Stimulated activated CD8-positive, alpha-beta memory T cell treated with anti-CD3 and anti-CD28 coated beads, Interleukin-15, amount 100 ng/mL, for 4 hours (primary cell): ENCODE measurements at regions not wholly inside any gene's neighbourhood (a gene's known extent, or its start where the extent isn't known, plus 50 kb on each side); places are given as distances from the start of the nearest gene placed in this dataset.

ENCODE experiments used
- DNase-seq, 2 donors: peaks; one replicate each; pipeline ENCODE4 v3.0.0-alpha.2; 2020; ENCODE audit warnings: low read depth in 2 of 2

DNA sequence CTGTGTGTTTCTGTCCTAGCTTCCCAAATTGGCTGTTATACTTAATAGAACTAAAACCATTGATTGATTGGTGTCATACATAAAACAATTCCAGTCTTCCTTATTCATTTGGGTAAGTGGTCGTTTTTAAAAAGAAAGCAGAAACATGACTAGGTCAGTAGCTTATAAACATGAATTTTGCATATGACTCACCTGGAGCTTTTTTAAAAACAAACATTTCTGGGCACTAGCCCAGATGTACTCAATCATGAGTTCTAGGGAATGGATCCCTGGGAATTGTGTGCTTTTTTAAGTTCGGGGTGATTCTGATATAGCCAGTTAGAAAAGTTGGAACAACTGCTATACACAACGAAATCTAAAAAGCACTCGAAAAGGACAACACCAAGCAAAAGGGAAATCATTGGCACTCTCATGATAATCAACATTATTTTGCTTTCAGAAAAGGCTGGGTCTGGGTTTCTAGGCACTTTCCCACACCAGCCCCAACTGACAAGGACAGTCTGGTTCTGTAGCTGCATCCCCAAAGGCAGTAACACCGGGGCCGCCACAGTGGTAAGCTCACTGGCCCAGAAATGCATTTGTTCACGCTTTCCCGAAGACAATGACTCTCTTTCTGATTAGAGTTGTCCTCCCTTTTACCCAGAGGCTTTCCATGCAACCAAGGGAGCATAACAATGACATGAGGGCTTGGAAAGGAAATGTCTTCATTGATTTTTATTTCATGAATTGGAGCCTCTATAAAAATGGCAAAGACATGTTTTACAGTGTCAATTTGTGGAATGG is 664.9 kb upstream of the WWC1 start:
- no peak for DNase-seq

DNA sequence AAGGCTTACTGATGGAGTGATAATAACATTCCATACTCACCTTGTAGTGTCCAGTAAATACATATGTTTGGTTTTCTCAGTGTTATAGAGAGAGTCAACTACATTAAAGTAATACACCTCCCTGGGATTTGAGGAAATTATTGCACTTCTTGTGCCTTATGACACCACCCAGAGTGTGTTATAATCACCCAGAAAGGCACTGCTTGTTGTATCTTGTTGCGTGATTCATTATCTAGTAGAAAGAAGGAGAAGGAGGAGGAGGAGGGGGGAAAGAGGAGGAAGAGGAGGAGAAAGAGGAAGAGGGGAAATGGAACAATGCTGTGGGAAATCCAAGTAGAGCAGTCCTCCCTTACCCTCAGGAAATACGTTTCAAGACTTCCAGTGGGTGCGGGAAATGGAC is 661.8 kb upstream of the WWC1 start:
- DNase-seq: no peak

DNA sequence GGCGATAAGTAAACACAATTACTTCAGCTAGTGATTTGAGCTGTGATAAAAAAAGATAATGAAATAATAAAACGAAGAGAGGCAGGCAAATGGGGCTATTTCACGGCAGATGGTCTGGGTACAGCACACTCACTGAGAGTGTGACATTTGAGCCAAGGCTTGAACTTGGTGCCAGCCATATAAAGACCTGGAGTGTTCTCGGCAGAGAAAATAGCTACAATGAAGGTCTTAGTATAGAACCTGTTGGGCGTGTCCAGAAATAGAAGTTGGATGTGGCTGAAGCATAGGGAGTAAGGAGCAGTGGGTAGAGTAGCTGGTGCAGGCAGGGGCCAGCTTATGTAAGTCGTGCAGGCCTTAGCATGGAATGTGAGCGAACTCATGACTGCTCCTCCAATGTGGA is 660.3 kb upstream of the WWC1 start:
- DNase-seq: no peak

DNA sequence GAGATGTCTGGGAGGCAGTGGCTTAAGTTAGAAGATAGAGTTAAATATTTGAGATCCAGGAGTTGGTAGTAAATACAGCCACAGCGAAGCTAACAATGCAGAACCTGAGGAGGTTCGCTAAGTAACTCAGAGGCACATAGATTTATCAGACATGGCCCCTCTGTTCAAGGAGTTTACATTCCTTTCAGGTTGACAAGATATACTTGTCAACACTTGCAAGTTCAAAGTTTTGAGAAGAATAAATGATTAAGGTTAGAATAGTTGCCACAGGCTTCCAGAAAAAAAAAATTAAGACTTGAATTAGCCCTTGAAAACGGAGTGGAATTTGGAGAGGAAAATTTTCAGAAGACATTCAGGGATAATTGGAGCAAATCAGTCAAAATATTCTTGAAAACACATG is 658.3 kb upstream of the WWC1 start:
- no peak for DNase-seq

DNA sequence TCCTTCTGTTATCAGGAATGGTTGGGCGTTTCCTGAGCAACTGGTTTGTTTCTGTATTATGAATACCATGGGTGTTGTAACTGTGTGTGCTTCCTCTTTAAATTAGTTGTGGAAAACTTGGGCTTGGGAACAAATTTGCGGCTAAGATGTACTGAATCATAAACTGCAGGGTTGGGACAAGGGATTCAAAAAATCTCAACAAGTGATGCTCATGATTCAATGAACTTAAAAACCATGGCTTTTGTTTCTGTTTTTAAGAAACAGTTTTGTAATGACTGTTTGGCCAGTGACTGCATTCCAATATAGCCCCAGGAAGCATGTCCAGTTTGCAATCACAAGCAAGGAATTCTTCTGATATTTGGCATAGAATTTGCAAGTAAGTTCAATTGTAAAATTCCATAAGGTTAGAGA is 657.5 kb upstream of the WWC1 start:
- no peak for DNase-seq

DNA sequence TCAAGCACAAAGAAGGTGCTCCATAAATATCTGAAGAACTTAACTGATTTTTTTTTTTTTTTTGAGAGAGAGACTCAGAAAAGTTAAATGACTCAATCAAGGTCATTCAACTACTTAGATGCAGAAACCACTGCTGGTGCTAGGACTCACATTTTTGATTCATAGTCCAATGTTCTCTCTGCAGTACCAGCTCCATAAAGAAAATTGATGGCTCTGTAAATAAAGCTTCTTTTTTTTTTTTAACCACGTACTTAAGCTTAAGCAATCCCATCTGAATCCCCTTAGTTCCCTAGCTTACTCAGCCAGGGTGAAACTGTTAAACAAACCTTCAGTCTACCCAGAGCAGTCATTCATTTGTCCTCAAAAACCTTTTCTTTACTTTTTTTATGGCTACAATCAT is 657.0 kb upstream of the WWC1 start:
- DNase-seq: no peak

DNA sequence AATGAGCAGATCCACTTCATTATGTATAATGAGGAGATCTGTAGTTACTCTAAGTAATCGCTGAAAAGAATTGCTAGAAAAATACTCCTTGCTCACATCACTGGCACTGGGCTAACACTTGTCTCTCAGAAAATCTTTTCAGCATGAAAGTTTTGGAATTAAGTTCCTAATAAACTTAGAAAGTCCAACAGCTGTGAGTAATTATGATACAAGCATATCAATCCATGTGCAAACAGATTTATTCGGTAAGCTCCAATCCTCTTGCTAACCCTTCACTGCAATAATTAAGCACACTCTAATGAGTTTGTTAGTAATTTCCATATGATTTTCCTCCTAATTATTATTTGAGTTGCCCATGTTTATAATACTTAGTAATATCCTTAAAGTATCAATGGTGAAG is 652.6 kb upstream of the WWC1 start:
- DNase-seq: no peak

DNA sequence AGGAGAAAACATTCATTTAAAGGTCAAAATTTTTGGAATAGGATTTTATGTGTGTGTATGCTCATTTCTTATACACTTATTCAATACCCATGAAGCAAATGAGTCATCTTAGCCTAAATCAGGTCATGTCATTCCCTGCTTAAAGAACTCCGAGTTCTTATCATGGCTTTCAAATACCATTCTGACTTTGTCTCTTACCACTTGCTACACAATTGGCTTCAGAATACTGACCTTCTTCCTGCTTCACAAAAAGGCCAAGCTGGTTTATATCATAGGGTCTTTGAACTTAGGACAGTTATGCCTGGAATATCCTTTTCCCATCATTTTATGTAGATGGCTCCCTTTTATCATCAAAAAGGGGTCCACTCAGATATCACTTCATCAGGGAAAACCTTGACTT is 652.2 kb upstream of the WWC1 start:
- no peak for DNase-seq

DNA sequence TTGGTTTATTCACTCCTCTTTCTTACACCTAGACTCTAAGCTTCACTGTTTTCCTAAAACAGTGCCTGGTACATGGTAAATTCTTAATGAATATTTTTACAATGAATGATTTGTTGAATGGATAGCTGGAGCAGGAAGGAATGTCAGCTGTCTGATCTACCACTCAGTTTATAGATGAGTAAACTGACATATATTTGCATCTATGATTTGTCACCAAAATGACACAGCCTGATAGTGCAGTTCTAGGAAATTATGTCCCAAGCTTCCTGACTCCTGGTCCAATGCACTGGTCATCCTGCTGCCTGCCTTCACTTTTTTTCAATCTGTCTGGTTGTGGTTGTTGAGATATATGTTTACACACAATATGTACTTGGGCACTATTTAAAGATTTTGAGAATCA is 651.7 kb upstream of the WWC1 start:
- DNase-seq: no peak

DNA sequence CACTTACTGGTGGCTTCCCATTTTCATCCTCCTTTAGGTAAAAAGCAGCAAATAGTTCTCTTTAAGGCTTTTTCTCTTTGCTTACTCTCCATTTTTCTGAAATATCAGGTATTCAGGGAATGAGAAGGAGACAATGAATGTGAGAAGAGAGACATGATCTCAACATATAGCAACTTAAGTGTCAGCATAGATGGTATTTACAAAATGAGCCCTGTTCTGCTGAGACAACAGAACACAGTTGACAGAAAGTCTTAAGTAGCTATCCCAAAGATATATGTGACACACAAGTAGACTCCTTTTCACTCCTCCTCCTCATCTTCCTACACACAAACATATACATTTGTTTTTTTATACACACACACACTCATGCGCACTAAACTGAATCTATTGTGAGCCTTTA is 649.3 kb upstream of the WWC1 start:
- no peak for DNase-seq

DNA sequence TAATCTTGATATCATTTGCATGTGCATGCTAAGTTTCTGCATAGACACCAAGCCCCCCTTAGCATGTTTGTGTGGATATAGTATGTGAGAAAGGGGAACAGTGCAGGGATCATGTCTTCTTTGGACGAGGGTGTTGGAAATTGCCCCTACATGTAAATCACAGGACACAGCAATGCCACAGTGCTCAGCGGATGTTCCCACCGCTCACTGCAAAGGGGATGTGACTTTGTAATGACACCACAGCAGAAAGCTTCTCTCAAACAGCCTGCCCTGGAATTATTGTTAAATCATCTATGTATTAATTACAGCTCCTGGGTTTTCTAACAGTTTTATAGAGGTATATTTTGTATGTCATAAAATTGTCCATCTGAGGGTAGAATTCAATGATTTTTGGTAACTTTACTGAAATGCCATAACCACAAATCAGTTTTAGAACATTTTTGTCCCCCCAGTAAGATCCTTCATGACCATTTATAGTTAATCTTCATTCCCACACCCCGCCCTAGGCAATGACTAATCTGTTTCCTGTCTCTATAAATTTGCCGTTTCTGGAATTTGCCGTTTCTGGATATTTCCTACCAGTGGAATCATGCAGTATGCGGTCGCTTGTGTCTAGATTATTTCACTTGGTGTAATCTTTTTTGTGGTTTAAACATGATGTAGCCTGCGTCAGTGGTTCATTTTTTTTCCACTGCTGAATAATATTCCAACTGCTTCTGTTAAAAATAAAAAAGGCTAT is 648.5 kb upstream of the WWC1 start:
- DNase-seq: no peak

DNA sequence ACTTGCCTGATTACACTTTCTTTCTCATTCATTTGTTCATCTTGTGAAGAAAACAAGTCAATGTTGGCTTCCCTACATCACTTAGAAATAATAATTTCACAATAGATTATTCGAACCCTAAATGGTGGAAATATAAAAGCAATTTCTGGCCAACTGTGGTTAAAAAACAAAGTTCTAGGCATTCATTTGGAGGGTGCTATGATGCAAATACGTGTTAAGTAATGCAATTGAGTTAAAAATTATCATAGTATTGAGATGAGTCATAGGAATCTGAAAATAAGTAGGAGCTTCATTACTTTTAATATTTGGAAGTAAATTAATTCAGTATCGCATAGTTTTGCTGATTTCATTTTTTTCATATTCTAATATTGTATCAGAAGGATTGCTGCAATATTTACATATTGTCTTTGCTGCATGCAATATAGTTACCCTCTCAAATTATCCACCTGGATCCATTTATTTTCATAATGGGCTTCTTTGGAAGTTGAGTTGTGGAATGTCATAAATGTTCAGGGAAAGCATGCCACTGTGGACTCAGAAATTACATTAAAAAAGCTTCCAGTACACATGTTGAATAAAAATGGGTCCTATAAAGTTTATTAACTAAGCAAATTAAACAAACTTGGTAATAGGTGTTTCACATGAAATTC is 647.7 kb upstream of the WWC1 start:
- no peak for DNase-seq

DNA sequence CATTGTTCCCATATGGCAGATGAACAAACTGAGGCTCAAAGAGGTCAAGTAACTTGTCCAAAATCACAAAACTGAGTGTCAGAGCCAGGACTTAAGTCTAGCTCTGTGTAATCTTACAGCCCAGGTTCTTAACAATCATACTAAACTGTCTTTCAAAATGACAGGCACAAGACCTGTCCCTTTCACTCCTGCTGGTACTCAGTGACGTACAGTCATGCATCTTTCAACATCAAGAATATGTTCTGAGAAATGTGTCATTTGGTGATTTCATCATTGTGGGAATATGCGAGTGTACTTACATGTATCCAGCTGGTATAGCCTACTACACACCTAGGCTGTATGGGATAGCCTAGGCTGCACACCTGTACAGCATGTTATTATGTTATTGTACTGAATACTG is 646.8 kb upstream of the WWC1 start:
- DNase-seq: no peak

DNA sequence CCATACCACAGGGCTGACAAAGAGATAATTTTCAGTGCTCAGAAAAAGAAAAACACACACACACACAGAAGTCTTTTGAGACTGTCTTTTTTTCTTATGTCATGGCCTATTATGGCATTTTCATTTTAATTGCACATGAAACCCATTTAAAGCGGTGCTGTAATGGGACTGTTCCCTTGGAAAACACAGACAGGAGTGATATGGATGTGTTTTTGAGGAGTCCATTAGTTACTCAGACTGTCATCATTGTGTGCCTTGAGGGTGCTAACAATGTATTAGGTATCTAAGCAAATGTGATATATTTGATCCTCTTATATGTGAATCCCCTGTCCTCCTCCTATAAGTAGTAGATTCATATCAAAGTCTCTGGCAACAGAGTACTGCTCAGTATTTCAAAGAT is 642.0 kb upstream of the WWC1 start:
- no peak for DNase-seq

DNA sequence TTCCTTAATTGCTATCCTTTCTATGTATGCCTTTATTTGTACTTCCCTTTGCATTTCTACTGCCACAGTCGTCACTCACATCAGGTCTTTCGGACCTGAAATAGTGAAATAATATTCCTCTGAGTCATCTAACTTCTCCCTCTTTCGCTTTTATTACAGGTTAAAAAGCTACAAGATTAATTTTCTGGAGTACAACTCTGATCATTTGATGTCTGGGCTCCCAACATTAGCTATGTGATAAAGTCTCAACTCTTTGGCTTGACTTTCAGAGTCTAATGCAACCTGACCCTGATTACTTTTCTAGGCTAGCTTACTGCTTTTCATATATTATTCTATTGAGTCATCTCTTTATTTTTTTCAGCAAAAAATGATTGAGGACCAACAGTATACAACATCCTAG is 638.8 kb upstream of the WWC1 start:
- DNase-seq: no peak

DNA sequence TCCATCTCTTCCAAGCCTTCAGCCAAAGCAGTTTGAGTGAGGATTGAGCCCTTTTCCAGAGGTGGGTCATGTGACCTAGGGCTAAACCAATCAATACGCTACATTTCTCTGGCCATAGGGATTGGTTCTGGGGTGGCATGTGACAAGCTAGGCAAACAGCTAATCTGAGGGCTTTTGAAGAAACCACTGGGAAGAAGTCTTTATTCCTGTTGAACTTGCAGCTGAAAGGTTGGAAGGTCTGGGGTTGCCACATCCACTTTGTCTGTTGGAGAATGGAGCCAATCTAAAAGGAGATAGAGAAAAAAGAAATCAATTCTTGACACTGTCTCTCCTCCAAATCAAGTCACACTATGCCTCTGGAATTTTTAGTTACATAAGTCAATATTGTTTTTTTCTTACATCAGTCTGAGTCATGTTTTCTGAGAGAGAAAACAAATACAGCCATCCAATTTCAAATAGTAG is 637.8 kb upstream of the WWC1 start:
- DNase-seq: no peak

DNA sequence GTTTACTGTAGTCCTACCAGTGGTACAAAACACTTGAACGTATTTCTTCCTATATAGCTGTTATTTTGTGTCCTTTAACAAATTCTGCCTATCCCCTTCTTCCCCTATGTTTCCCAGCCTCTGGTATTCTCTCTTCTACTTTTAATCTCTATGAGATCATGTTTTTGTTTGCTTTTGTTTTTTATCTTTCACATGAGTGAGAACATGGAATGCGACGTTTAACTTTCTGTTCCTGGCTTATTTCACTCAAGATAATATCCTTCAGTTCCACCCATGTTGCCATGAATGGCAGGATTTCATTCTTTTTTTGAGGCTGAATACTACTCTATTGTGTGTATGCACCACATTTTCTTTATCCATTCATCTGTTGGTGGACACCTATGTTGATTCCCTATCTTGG is 634.4 kb upstream of the WWC1 start:
- DNase-seq: no peak

DNA sequence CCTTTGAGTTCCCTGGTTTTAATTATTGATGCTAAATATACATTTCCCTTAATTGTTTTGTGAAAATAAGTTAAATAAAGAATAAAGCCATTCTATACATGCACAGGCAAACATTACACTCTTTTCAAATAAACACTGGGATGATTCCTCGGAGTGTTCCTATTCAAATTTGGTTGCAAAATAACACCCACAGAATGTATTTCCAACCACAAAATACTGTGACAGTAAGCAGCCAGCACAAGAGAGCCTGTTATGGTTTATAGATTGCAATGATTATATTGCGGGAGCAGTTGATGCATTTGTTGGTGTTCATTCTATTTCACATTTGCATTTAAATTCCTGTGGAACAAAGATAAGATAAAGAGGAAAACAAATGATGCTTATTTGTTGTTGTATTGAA is 632.6 kb upstream of the WWC1 start:
- no peak for DNase-seq

DNA sequence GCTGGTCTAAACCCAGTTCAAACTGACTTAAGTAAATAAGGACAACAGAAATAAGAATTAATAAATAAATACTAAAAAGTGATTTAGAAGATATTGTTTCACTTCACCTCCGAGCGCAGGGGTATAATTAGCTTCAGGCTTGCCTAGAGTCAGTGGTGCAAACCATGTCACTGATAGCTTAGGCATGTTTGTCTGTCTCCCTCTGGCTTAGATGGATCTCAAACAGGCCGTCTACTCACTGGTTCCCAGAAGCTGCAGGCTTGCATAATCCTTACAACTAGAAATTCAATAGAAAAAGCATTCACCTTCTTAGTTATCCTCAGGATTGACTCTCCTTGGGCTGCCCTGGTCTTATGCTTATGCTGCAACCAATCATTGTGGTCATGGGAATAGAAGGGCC is 629.8 kb upstream of the WWC1 start:
- DNase-seq: no peak

DNA sequence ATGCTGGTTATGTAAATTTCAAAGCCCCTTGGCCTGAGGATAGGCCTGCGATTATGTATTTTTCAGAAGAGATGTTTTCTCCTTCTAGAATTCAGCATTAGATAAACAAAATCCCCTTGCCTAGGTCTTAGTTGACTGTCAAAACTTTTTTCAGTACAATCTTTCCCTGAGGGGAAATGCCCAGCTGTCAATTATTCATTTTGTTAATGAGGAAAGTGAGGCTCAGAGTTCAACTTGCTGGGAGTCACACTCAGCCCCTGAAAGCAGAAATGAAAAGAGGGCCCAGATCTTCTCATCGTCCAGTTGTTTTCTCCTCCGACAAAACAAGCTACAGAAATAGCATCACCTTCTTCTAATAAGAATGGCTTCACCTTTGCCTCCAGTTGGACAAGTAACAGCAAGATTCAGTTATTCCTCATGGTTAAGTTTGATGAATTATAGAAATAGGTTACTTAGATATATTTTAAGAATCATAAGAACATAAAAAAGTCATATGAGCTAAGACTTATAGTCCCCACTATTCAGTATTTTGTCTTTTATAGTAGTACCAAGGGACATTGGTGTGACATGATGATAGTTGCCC is 627.1 kb upstream of the WWC1 start:
- DNase-seq: no peak

DNA sequence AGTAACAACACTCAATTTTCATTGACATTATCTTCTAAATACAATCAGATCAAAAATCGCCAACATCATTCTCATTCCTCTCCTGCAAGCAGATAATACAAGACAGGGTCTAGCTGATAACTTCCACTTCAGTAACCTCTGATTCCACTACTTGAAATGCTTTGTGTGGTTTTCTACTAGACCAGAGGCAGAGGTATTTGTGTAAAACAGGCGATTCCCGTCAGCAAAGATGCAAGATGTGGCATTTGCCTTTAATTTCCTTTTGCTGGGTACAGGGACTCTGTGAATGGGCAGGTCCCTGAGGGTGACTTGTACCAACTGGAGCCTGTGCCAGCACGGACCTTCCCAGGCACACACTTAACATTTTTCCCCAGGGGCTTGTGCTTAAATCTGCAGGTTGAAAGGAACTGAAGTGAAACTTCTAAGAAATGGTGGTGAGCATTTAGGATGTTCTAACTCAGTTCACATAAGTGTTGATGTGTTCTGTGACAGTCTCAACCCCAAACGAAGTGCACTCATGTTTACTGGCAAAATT is 625.5 kb upstream of the WWC1 start:
- DNase-seq: no peak

DNA sequence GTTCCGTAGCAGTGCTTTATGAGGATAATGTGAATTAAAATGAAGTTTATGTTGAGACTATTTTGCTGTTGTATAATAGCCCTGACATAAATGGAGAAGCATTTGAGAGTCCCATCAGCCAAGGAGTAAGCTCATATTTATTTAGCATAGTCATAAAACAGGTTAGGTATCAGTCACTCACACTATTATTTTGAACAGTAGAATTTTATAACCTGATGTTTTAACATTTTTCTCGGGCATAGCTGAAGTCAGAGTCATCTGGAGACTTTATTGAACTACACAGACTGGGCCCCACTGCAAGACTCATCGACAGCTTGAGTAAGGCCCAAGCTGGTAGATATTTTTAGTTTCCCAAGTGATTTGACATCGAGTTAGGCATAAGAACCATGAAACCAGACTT is 620.3 kb upstream of the WWC1 start:
- no peak for DNase-seq
